ENCODE measurements at regions not wholly inside any gene's neighbourhood (a gene's known extent, or its start where the extent isn't known, plus 50 kb on each side); places are given as distances from the start of the nearest gene placed in this dataset.

GRCh38 chr5:119991625-119992024, 362.3 kb downstream of the FAM170A start:
- Mint-ChIP-seq H3K36me3 (no peaks in the 10 kb centered on the region), H3K27ac (no peak overlapping the region), H3K4me3 (no peak overlapping the region), H3K9me3 (peaks cover 36% of the 10 kb centered on the region), H3K4me1 (no peaks in the 10 kb centered on the region), H3K27me3 (ENCODE audit: low read depth) (no peaks in the 10 kb centered on the region)
- DNase-seq (ENCODE audit: low spot score in 2 of 2, unreplicated experiment in 2 of 2): no peak
- no peak for TF ChIP-seq CTCF (IDR thresholded peaks at IDR 0.05; ENCODE audit: unreplicated experiment)

GRCh38 chr5:119996128-119996527, 366.8 kb downstream of the FAM170A start:
- Mint-ChIP-seq H3K27me3 (ENCODE audit: low read depth) (no peaks in the 10 kb centered on the region), H3K27ac (no peak overlapping the region), H3K4me1 (no peaks in the 10 kb centered on the region), H3K9me3 (no peaks in the 10 kb centered on the region), H3K36me3 (no peaks in the 10 kb centered on the region), H3K4me3 (no peak overlapping the region)
- no peak for TF ChIP-seq CTCF (IDR thresholded peaks at IDR 0.05; ENCODE audit: unreplicated experiment)
- DNase-seq (ENCODE audit: low spot score in 2 of 2, unreplicated experiment in 2 of 2): no peak

- Mint-ChIP-seq H3K27me3 (ENCODE audit: low read depth) (no peaks in the 10 kb centered on the region), H3K36me3 (no peaks in the 10 kb centered on the region), H3K27ac (no peak overlapping the region), H3K4me3 (no peak overlapping the region), H3K9me3 (no peaks in the 10 kb centered on the region), H3K4me1 (no peaks in the 10 kb centered on the region)
- DNase-seq (ENCODE audit: low spot score in 2 of 2, unreplicated experiment in 2 of 2): no peak
- TF ChIP-seq CTCF (IDR thresholded peaks at IDR 0.05; ENCODE audit: unreplicated experiment): no peak
Observed at GRCh38 chr5:120007598-120007997, 378.2 kb downstream of the FAM170A start.

GRCh38 chr5:120012431-120012830, 383.1 kb downstream of the FAM170A start:
- Mint-ChIP-seq H3K36me3 (no peaks in the 10 kb centered on the region), H3K9me3 (peaks cover 12% of the 10 kb centered on the region), H3K4me3 (no peak overlapping the region), H3K27me3 (ENCODE audit: low read depth) (no peaks in the 10 kb centered on the region), H3K4me1 (no peaks in the 10 kb centered on the region), H3K27ac (no peak overlapping the region)
- TF ChIP-seq CTCF (IDR thresholded peaks at IDR 0.05; ENCODE audit: unreplicated experiment): no peak
- DNase-seq (ENCODE audit: low spot score in 2 of 2, unreplicated experiment in 2 of 2): no peak

- no peak overlapping the region for H3K4me3 Mint-ChIP-seq
- H3K27ac Mint-ChIP-seq: no peak overlapping the region
- DNase-seq (ENCODE audit: low spot score in 2 of 2, unreplicated experiment in 2 of 2): no peak
- H3K9me3 Mint-ChIP-seq: peaks cover 12% of the 10 kb centered on the region
- no peaks in the 10 kb centered on the region for H3K27me3 Mint-ChIP-seq (ENCODE audit: low read depth)
- no peaks in the 10 kb centered on the region for H3K36me3 Mint-ChIP-seq
- no peak for TF ChIP-seq CTCF (IDR thresholded peaks at IDR 0.05; ENCODE audit: unreplicated experiment)
- H3K4me1 Mint-ChIP-seq: no peaks in the 10 kb centered on the region
Observed at GRCh38 chr5:120014535-120014934, 385.2 kb downstream of the FAM170A start.

- H3K4me1 Mint-ChIP-seq: no peaks in the 10 kb centered on the region
- no peak overlapping the region for H3K27ac Mint-ChIP-seq
- H3K36me3 Mint-ChIP-seq: no peaks in the 10 kb centered on the region
- no peak overlapping the region for H3K4me3 Mint-ChIP-seq
- DNase-seq (ENCODE audit: low spot score in 2 of 2, unreplicated experiment in 2 of 2): no peak
- TF ChIP-seq CTCF (IDR thresholded peaks at IDR 0.05; ENCODE audit: unreplicated experiment): no peak
- peaks cover 12% of the 10 kb centered on the region for H3K9me3 Mint-ChIP-seq
- no peaks in the 10 kb centered on the region for H3K27me3 Mint-ChIP-seq (ENCODE audit: low read depth)
Observed at GRCh38 chr5:120016717-120017382, 387.5 kb downstream of the FAM170A start.
